ENCODE measurements at regions not wholly inside any gene's neighbourhood (a gene's known extent, or its start where the extent isn't known, plus 50 kb on each side); places are given as distances from the start of the nearest gene placed in this dataset.

DNA sequence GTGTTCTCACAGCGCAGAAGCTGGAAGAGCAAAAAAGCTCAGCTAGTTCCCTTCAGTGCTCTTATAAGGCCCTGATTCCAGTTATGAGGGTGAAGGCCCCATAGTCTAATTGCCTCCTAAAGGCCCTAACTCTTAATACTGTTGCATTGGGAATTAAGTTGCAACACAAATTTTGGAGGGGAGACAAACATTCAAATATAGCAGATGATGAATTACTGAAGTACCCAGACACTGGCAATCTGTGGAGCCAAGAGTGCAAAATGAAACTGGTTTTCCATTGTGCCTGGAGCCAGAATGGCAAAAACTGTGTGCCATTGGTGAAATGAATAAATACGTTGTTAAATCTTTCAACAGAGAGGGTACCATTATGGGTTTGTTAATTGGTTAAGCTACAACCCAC, 356.0 kb downstream of the PPARGC1A start:
- no peak overlapping the region for H3K9ac ChIP-seq (ENCODE audit: low read depth in 1 of 2, low read length in 2 of 2)
- H3K9me3 ChIP-seq (ENCODE audit: control insufficient read depth in 4 of 4, low read length in 3 of 4), result peaks cover 0 to 7% (median 1%) of the 10 kb centered on the region in 4 donors
- no peaks in the 10 kb centered on the region for H3K27me3 ChIP-seq (ENCODE audit: control insufficient read depth in 4 of 4, insufficient read depth in 4 of 4, low read length in 3 of 4)
- no peaks in the 10 kb centered on the region for H3K36me3 ChIP-seq (ENCODE audit: control insufficient read depth in 4 of 4, insufficient read depth in 3 of 4, low read depth in 1 of 4, low read length in 3 of 4)
- no peaks in the 10 kb centered on the region for H3K4me1 ChIP-seq (ENCODE audit: control insufficient read depth in 4 of 4, insufficient read depth in 4 of 4, low read length in 3 of 4)
- H3K4me3 ChIP-seq (ENCODE audit: low read depth in 1 of 3, low read length in 3 of 3), result no peak overlapping the region
- H3K27ac ChIP-seq (ENCODE audit: low read depth in 1 of 2, low read length in 2 of 2), result no peak overlapping the region
- no peak for DNase-seq (ENCODE audit: low spot score)
- WGBS, result 72% methylated on average over 2 of the region's 2 CpGs
- TF ChIP-seq, protein P1, sequence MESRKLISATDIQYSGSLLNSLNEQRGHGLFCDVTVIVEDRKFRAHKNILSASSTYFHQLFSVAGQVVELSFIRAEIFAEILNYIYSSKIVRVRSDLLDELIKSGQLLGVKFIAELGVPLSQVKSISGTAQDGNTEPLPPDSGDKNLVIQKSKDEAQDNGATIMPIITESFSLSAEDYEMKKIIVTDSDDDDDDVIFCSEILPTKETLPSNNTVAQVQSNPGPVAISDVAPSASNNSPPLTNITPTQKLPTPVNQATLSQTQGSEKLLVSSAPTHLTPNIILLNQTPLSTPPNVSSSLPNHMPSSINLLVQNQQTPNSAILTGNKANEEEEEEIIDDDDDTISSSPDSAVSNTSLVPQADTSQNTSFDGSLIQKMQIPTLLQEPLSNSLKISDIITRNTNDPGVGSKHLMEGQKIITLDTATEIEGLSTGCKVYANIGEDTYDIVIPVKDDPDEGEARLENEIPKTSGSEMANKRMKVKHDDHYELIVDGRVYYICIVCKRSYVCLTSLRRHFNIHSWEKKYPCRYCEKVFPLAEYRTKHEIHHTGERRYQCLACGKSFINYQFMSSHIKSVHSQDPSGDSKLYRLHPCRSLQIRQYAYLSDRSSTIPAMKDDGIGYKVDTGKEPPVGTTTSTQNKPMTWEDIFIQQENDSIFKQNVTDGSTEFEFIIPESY (IDR thresholded peaks at IDR 0.05), result no peak
- TF ChIP-seq FOXA1 (IDR thresholded peaks at IDR 0.05) (no peak), YY1 (IDR thresholded peaks at IDR 0.05) (no peak), EGR1 (IDR thresholded peaks at IDR 0.05; ENCODE audit: low read depth in 2 of 2) (no peak), TAF1 (conservative IDR thresholded peaks at IDR 0.05) (no peak), SP1 (IDR thresholded peaks at IDR 0.05) (no peak)
- TF ChIP-seq, protein P2, sequence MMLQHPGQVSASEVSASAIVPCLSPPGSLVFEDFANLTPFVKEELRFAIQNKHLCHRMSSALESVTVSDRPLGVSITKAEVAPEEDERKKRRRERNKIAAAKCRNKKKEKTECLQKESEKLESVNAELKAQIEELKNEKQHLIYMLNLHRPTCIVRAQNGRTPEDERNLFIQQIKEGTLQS (IDR thresholded peaks at IDR 0.05), result no peak

DNA sequence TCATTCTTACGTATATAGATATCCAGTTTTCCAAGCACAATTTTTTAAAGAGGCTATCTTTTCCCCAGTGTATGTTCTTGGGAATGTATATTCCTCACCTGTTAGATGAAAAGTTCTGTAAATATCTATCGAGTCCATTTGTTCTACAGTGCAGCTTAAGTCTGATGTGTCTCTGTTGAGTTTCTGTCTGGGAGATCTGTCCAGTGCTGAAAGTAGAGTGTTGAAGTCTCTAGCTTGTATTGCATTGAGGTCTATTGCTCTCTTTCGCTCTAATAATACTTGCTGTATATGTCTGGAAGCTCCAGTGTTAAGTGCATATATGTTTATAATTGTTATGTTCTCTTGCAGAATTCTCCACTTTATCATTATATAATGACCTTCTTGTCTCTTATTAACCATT, 373.1 kb downstream of the PPARGC1A start:
- Histone ChIP-seq H3K4me3 (ENCODE audit: low read depth in 1 of 3, low read length in 3 of 3) (no peak overlapping the region), H3K27me3 (ENCODE audit: control insufficient read depth in 4 of 4, insufficient read depth in 4 of 4, low read length in 3 of 4) (no peaks in the 10 kb centered on the region), H3K36me3 (ENCODE audit: control insufficient read depth in 4 of 4, insufficient read depth in 3 of 4, low read depth in 1 of 4, low read length in 3 of 4) (no peaks in the 10 kb centered on the region), H3K9ac (ENCODE audit: low read depth in 1 of 2, low read length in 2 of 2) (no peak overlapping the region), H3K9me3 (ENCODE audit: control insufficient read depth in 4 of 4, low read length in 3 of 4) (no peaks in the 10 kb centered on the region), H3K4me1 (ENCODE audit: control insufficient read depth in 4 of 4, insufficient read depth in 4 of 4, low read length in 3 of 4) (no peaks in the 10 kb centered on the region), H3K27ac (ENCODE audit: low read depth in 1 of 2, low read length in 2 of 2) (no peak overlapping the region)
- no peak for TF ChIP-seq EGR1 (IDR thresholded peaks at IDR 0.05; ENCODE audit: low read depth in 2 of 2)
- TF ChIP-seq, protein P3, sequence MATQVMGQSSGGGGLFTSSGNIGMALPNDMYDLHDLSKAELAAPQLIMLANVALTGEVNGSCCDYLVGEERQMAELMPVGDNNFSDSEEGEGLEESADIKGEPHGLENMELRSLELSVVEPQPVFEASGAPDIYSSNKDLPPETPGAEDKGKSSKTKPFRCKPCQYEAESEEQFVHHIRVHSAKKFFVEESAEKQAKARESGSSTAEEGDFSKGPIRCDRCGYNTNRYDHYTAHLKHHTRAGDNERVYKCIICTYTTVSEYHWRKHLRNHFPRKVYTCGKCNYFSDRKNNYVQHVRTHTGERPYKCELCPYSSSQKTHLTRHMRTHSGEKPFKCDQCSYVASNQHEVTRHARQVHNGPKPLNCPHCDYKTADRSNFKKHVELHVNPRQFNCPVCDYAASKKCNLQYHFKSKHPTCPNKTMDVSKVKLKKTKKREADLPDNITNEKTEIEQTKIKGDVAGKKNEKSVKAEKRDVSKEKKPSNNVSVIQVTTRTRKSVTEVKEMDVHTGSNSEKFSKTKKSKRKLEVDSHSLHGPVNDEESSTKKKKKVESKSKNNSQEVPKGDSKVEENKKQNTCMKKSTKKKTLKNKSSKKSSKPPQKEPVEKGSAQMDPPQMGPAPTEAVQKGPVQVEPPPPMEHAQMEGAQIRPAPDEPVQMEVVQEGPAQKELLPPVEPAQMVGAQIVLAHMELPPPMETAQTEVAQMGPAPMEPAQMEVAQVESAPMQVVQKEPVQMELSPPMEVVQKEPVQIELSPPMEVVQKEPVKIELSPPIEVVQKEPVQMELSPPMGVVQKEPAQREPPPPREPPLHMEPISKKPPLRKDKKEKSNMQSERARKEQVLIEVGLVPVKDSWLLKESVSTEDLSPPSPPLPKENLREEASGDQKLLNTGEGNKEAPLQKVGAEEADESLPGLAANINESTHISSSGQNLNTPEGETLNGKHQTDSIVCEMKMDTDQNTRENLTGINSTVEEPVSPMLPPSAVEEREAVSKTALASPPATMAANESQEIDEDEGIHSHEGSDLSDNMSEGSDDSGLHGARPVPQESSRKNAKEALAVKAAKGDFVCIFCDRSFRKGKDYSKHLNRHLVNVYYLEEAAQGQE (IDR thresholded peaks at IDR 0.05), result peak; percentile 72
- no peak for DNase-seq (ENCODE audit: low spot score)
- 90% methylated on average over 3 of the region's 3 CpGs for WGBS

DNA sequence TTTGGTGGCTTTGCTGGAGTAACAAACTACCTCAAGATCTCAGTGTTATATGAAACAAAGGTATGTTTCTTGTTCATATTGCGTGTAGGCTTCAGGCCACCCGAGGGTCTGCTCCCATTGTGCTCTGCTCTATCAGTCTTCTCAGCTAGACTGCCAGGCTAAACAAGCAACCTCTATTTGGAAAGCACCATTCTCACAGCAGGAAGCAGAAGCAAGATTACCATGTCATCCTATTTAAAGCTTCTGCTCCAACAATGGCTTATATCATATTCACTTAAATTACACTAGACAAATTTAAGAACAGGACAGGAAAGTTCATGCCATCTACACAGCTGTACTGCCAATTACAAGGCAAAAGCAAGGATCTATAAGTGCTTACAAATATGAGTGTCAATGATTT, 385.8 kb downstream of the PPARGC1A start:
- Histone ChIP-seq H3K27ac (ENCODE audit: low read depth in 1 of 2, low read length in 2 of 2) (no peak overlapping the region), H3K4me1 (ENCODE audit: control insufficient read depth in 4 of 4, insufficient read depth in 4 of 4, low read length in 3 of 4) (no peaks in the 10 kb centered on the region), H3K27me3 (ENCODE audit: control insufficient read depth in 4 of 4, insufficient read depth in 4 of 4, low read length in 3 of 4) (no peaks in the 10 kb centered on the region), H3K9me3 (ENCODE audit: control insufficient read depth in 4 of 4, low read length in 3 of 4) (no peaks in the 10 kb centered on the region), H3K36me3 (ENCODE audit: control insufficient read depth in 4 of 4, insufficient read depth in 3 of 4, low read depth in 1 of 4, low read length in 3 of 4) (no peaks in the 10 kb centered on the region), H3K9ac (ENCODE audit: low read depth in 1 of 2, low read length in 2 of 2) (no peak overlapping the region), H3K4me3 (ENCODE audit: low read depth in 1 of 3, low read length in 3 of 3) (no peak overlapping the region)
- DNase-seq (ENCODE audit: low spot score), result no peak
- WGBS, result 48% methylated on average over 2 of the region's 2 CpGs
- TF ChIP-seq YY1 (IDR thresholded peaks at IDR 0.05) (no peak), JUND (IDR thresholded peaks at IDR 0.05) (no peak), GABPA (IDR thresholded peaks at IDR 0.05 in 1 of 2, conservative IDR thresholded peaks at IDR 0.05 in 1 of 2) (no peak), NR2F2 (IDR thresholded peaks at IDR 0.05) (no peak), SP1 (IDR thresholded peaks at IDR 0.05) (no peak), FOXA1 (IDR thresholded peaks at IDR 0.05) (no peak), HNF4G (IDR thresholded peaks at IDR 0.05) (no peak), RAD21 (IDR thresholded peaks at IDR 0.05) (no peak), FOXA2 (IDR thresholded peaks at IDR 0.05) (no peak), RXRA (IDR thresholded peaks at IDR 0.05) (no peak), EGR1 (IDR thresholded peaks at IDR 0.05; ENCODE audit: low read depth in 2 of 2) (no peak), TAF1 (conservative IDR thresholded peaks at IDR 0.05) (no peak)
- TF ChIP-seq, protein P2 (IDR thresholded peaks at IDR 0.05), result no peak
- TF ChIP-seq, protein P1 (IDR thresholded peaks at IDR 0.05), result no peak
- TF ChIP-seq, protein P4, sequence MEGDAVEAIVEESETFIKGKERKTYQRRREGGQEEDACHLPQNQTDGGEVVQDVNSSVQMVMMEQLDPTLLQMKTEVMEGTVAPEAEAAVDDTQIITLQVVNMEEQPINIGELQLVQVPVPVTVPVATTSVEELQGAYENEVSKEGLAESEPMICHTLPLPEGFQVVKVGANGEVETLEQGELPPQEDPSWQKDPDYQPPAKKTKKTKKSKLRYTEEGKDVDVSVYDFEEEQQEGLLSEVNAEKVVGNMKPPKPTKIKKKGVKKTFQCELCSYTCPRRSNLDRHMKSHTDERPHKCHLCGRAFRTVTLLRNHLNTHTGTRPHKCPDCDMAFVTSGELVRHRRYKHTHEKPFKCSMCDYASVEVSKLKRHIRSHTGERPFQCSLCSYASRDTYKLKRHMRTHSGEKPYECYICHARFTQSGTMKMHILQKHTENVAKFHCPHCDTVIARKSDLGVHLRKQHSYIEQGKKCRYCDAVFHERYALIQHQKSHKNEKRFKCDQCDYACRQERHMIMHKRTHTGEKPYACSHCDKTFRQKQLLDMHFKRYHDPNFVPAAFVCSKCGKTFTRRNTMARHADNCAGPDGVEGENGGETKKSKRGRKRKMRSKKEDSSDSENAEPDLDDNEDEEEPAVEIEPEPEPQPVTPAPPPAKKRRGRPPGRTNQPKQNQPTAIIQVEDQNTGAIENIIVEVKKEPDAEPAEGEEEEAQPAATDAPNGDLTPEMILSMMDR (IDR thresholded peaks at IDR 0.05; ENCODE audit: low read depth, low read length, missing input control), result no peak
